HepG2 (cell line): ENCODE measurements at regions not wholly inside any gene's neighbourhood (a gene's known extent, or its start where the extent isn't known, plus 50 kb on each side); places are given as distances from the start of the nearest gene placed in this dataset.
"Not testable (repeated sequence)": the region's sequence is repeated elsewhere in the genome, so short reads cannot be mapped to it uniquely, and the experiment has no call there.

Source experiments
- ATAC-seq: fragments of 200-7000 bp; cut with Tn5 transposase; 3 replicates; pipeline ENCODE4 v1.9.1; 2020; ENCODE audit warnings: mild to moderate bottlenecking, moderate library complexity
- BruUV-seq: library from RNA; stranded (reverse); fragments of 400-500 nt; replicated peaks from 2 replicates; lab custom pipeline; 2021; lab: Mats Ljungman, UMichigan
- CTCF ChIA-PET: fragments of 300-600 bp; formaldehyde crosslinking; extraction: SDS; loops from one replicate; lab custom pipeline; 2021; ENCODE audit warnings: low total read pairs, inconsistent platforms, low intra/inter-chr PET ratio; lab: Yijun Ruan, JAX
- POLR2A ChIA-PET: fragments of 350-600 bp; sonication (Branson Sonifier 250); formaldehyde crosslinking; loops from one replicate; lab custom pipeline; 2020; ENCODE audit warnings: antibody characterized with exemption, inconsistent platforms; lab: Yijun Ruan, JAX
- DNase-seq: peaks from one replicate; pipeline ENCODE4 v3.0.0-alpha.2; 2015; ENCODE audit warnings: low spot score
- FAIRE-seq: peaks from 3 replicates; lab custom pipeline; 2011; peaks lifted over from hg19 to GRCh38; lab: Jason Lieb, UNC
- H2AFZ ChIP-seq: one replicate; pipeline ENCODE4 v1.6.1; 2011; ENCODE audit warnings: low read length, inconsistent platforms
- H3K27ac ChIP-seq: fragments of 300-600 bp; 3 replicates; pipeline ENCODE4 v1.8.0; 2011; ENCODE audit warnings: mixed run types, mild to moderate bottlenecking, mixed read lengths, low read length, inconsistent platforms; ENCODE audit not compliant: insufficient read depth; ENCODE audit errors: extremely low read length
- H3K27me3 ChIP-seq, 2 experiments: fragments of 200-600 bp in 1 of 2; 2 replicates in 1 of 2; 3 replicates in 1 of 2; pipeline versions ENCODE4 v1.6.0 to v1.8.0; 2011; ENCODE audit warnings: low read length in 2 of 2, mild to moderate bottlenecking in 2 of 2, moderate library complexity in 2 of 2, inconsistent platforms in 1 of 2; ENCODE audit not compliant: insufficient read depth in 2 of 2, control insufficient read depth in 1 of 2
- H3K36me3 ChIP-seq, 2 experiments: fragments of 200-600 bp in 1 of 2; replicated peaks in 1 of 2; 2 replicates in 1 of 2; 3 replicates in 1 of 2; pipeline versions ENCODE4 v1.5.1 to v1.8.0; 2011; ENCODE audit warnings: low read length in 2 of 2, inconsistent platforms in 1 of 2; ENCODE audit not compliant: insufficient read depth in 2 of 2, control insufficient read depth in 1 of 2
- H3K4me1 ChIP-seq: 2 replicates; pipeline ENCODE4 v1.5.1; 2012; ENCODE audit warnings: low read length, inconsistent platforms; ENCODE audit not compliant: insufficient read depth
- H3K4me2 ChIP-seq: 2 replicates; pipeline ENCODE4 v1.6.0; 2011; ENCODE audit warnings: low read depth, low read length, inconsistent platforms
- H3K4me3 ChIP-seq, 3 experiments: fragments of 200-600 bp in 1 of 3; sonication (generic), shearing (Covaris generic) in 1 of 3; replicated peaks in 1 of 3; 2 replicates each; pipeline ENCODE4 v1.5.1; 2011 to 2016; ENCODE audit warnings: low read length in 3 of 3, inconsistent platforms in 2 of 3, low read depth in 2 of 3, mild to moderate bottlenecking in 2 of 3, control low read depth in 1 of 3, mixed read lengths in 1 of 3; ENCODE audit not compliant: insufficient read depth in 1 of 3
- H3K79me2 ChIP-seq: one replicate; pipeline ENCODE4 v1.6.1; 2011; ENCODE audit warnings: low read length, inconsistent platforms; ENCODE audit not compliant: insufficient read depth
- H3K9ac ChIP-seq: 2 replicates; pipeline ENCODE4 v1.6.0; 2011; ENCODE audit warnings: mild to moderate bottlenecking, low read depth, low read length, inconsistent platforms; ENCODE audit not compliant: insufficient read depth
- H3K9me3 ChIP-seq: 2 replicates; pipeline ENCODE4 v1.5.1; 2012; ENCODE audit warnings: mild to moderate bottlenecking, low read length
- H4K20me1 ChIP-seq: 2 replicates; pipeline ENCODE4 v1.6.0; 2011; ENCODE audit warnings: inconsistent platforms, mild to moderate bottlenecking, low read length, moderate library complexity; ENCODE audit not compliant: insufficient read depth
- SRSF9 ChIP-seq: fragments of 200-400 bp; formaldehyde crosslinking; IDR thresholded peaks from 2 replicates; pipeline ENCODE4 v1.6.1; 2018; ENCODE audit warnings: borderline replicate concordance, mild to moderate bottlenecking, low read depth, low read length; ENCODE audit not compliant: insufficient read depth, poor library complexity, severe bottlenecking
- U2AF2 ChIP-seq: fragments of 200-400 bp; formaldehyde crosslinking; IDR thresholded peaks from 2 replicates; pipeline ENCODE4 v1.6.1; 2017; ENCODE audit warnings: low read depth, mild to moderate bottlenecking, low read length
- WGBS: methylation state at CpG from one replicate; pipeline ENCODE4 v1.1.6; 2017; ENCODE audit warnings: low lambda C conversion rate; 5-methylcytosine and 5-hydroxymethylcytosine counted together
- in situ Hi-C: cut with HindIII; loops from 2 replicates; pipeline ENCODE4 v1.10.0; 2017; ENCODE audit warnings: low pct_unique_long_range_greater_than_20kb; ENCODE audit not compliant: extremely low pct_ligation_motif_present
- intact Hi-C: fragments of 100-400 bp; cut with micrococcal nuclease; formaldehyde crosslinking; loops from one replicate; pipeline ENCODE4 v1.10.0; 2022; ENCODE audit not compliant: unreplicated experiment
- TF ChIP-seq, protein P1 (sequence below): sonication (generic); formaldehyde crosslinking; conservative IDR thresholded peaks from 2 replicates; pipeline ENCODE4 v1.4.0; 2020; ENCODE audit warnings: missing genetic modification reagents

DNA sequence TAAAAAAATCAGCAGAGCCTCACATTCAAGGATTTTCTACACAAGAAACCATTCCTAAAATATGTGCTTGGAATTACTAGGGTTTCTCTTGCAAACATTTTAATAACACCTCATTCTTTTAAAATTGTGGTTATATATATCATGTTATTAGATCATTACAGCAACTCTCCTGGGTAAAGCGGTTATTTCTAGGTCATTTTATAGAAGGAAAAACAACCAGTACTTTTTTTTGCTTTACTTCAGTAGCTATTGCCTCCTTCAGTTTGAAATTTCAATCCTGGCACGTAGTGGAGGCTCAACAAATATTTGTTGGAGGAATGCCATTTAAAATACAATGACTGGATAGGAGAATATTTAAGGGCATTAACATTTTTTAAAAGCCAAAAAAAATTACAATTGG lies 220.6 kb downstream of the CDRT15L2 start:
- Histone ChIP-seq H3K27ac (no peak overlapping the region), H3K4me3 (no peak overlapping the region), H3K9ac (no peak overlapping the region), H3K4me2 (no peak overlapping the region), H4K20me1 (no peaks in the 10 kb centered on the region), H3K9me3 (no peaks in the 10 kb centered on the region), H3K27me3 (no peaks in the 10 kb centered on the region), H3K36me3 (no peaks in the 10 kb centered on the region), H3K4me1 (no peaks in the 10 kb centered on the region), H3K79me2 (no peaks in the 10 kb centered on the region), H2AFZ (no peak overlapping the region)
- WGBS, result 40% methylated on average over 2 of the region's 2 CpGs
- DNase-seq, result no peak
- POLR2A ChIA-PET, result no interaction called here
- no peak for TF ChIP-seq U2AF2
- in situ Hi-C loops, result no loop called here
- no peak for FAIRE-seq
- ATAC-seq, result no peak
- CTCF ChIA-PET, result no interaction called here
- intact Hi-C loops, result loop anchor here (5.0 kb wide), 3 partner anchors 47 to 297 kb away; no protein-coding TSS in a partner anchor
- BruUV-seq, result no TSS peak

GRCh38 chr17:20805751-20806150 lies 226.2 kb downstream of the CDRT15L2 start:
- in situ Hi-C loops, result no loop called here
- no peak for DNase-seq
- Histone ChIP-seq H3K36me3 (no peaks in the 10 kb centered on the region), H3K27ac (no peak overlapping the region), H4K20me1 (no peaks in the 10 kb centered on the region), H2AFZ (no peak overlapping the region), H3K4me3 (no peak overlapping the region), H3K79me2 (no peaks in the 10 kb centered on the region), H3K4me2 (no peak overlapping the region), H3K27me3 (no peaks in the 10 kb centered on the region), H3K4me1 (no peaks in the 10 kb centered on the region), H3K9me3 (no peaks in the 10 kb centered on the region), H3K9ac (no peak overlapping the region)
- intact Hi-C loops, result no loop called here
- 38% methylated on average over 3 of the region's 3 CpGs for WGBS
- no peak for ATAC-seq
- ChIA-PET POLR2A (no interaction called here), CTCF (no interaction called here)
- no TSS peak for BruUV-seq
- TF ChIP-seq SRSF9, result no peak
- TF ChIP-seq, protein P1, sequence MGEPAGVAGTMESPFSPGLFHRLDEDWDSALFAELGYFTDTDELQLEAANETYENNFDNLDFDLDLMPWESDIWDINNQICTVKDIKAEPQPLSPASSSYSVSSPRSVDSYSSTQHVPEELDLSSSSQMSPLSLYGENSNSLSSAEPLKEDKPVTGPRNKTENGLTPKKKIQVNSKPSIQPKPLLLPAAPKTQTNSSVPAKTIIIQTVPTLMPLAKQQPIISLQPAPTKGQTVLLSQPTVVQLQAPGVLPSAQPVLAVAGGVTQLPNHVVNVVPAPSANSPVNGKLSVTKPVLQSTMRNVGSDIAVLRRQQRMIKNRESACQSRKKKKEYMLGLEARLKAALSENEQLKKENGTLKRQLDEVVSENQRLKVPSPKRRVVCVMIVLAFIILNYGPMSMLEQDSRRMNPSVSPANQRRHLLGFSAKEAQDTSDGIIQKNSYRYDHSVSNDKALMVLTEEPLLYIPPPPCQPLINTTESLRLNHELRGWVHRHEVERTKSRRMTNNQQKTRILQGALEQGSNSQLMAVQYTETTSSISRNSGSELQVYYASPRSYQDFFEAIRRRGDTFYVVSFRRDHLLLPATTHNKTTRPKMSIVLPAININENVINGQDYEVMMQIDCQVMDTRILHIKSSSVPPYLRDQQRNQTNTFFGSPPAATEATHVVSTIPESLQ, result no peak
- no peak for FAIRE-seq

GRCh38 chr17:20807566-20807965 lies 228.0 kb downstream of the CDRT15L2 start:
- H3K4me1 ChIP-seq, H3K9me3 ChIP-seq, FAIRE-seq, H3K9ac ChIP-seq, H3K27ac ChIP-seq, BruUV-seq, POLR2A ChIA-PET, H3K4me3 ChIP-seq, H3K79me2 ChIP-seq, H3K4me2 ChIP-seq, intact Hi-C loops, DNase-seq, H4K20me1 ChIP-seq, H3K36me3 ChIP-seq, H2AFZ ChIP-seq, CTCF ChIA-PET, ATAC-seq, in situ Hi-C loops, H3K27me3 ChIP-seq: not testable (repeated sequence)

DNA sequence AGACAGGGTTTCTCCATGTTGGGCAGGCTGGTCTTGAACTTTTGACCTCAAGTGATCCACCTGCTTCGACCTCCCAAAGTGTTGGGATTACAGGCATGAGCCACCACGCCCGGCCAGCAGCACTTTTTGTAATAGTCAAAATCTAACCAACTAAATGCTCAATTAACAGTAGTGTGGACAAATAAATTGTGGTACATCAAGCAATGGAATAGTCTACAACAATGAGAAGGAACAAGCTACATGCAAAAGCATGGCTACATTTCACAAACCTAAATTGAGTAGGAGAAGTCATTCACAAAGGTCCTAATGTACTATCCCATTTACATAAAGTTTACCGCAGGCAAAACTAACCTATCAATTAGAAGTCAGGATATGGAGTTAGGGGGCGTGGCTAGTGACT lies 227.4 kb downstream of the USP22 start:
- H3K9ac ChIP-seq, ATAC-seq, FAIRE-seq, intact Hi-C loops, POLR2A ChIA-PET, H3K36me3 ChIP-seq, H3K9me3 ChIP-seq, H2AFZ ChIP-seq, H3K4me2 ChIP-seq, DNase-seq, H3K4me1 ChIP-seq, H3K27ac ChIP-seq, H4K20me1 ChIP-seq, H3K4me3 ChIP-seq, H3K79me2 ChIP-seq, H3K27me3 ChIP-seq, in situ Hi-C loops, BruUV-seq, CTCF ChIA-PET: not testable (repeated sequence)
- WGBS, result 82% methylated on average over 5 of the region's 5 CpGs
